Brain pericyte (primary cell): ENCODE measurements at regions not wholly inside any gene's neighbourhood (a gene's known extent, or its start where the extent isn't known, plus 50 kb on each side); places are given as distances from the start of the nearest gene placed in this dataset.
"Not testable (repeated sequence)": the region's sequence is repeated elsewhere in the genome, so short reads cannot be mapped to it uniquely, and the experiment has no call there.

ENCODE experiments used
- DNase-seq: peaks from one replicate; pipeline ENCODE4 v3.0.0-alpha.2; 2012; ENCODE audit warnings: low read depth, low spot score

- DNase-seq, result no peak
Observed at GRCh38 chr1:87985071-87985470, 656.4 kb downstream of the LMO4 start.

DNA sequence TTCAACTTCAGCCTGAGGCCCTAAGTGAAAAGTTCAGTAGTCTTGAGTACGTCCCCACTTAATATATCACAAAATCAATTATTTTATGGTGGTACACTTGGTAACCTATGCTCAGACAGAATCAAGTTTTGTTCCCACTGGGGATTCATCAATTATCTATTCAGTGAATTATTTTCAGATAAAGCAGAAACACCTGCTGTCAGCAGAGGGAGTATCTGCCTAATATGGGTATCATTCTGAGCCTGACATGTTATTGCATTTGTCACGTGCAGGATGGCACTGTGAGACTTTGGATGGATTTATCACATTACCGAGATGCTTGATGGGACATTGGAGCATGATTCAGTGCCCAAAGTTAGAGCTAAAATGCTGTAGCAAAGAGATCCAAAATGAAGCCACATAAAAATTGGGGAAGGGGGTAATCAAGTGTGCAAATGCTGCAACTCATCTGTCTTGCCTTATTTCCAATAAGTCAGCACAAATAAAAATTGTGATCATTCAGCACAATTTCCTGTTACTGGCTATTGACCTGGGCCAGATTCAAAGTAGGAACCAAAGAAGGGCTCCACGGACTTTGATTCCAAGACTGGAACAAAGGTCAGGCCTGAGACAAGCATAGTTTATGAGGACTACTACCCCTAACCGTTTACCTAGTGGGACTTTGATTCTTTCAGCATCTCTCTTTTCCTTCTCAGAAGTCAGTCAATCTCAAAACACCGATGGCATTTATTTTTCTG lies 657.6 kb downstream of the LMO4 start:
- DNase-seq, result no peak

- DNase-seq, result no peak
Observed at GRCh38 chr1:87989346-87989745, 660.7 kb downstream of the LMO4 start.

DNA sequence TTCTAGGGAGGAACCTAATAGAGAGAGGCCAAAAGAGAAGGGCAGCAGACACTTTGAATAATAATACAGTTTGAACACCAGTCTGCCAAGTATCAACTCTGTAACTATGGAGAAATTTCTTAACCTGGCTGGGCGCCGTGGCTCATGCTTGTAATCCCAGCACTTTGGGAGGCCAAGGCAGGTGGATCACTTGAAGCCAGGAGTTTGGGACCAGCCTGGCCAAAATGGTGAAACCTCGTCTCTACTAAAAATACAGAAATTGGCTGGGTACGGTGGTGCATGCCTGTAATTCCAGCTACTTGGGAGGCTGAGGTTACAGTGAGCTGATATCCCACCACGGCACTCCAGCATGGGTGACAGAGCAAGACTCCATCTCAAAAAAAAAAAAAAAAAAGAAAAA lies 663.9 kb downstream of the LMO4 start:
- not testable (repeated sequence) for DNase-seq

DNA sequence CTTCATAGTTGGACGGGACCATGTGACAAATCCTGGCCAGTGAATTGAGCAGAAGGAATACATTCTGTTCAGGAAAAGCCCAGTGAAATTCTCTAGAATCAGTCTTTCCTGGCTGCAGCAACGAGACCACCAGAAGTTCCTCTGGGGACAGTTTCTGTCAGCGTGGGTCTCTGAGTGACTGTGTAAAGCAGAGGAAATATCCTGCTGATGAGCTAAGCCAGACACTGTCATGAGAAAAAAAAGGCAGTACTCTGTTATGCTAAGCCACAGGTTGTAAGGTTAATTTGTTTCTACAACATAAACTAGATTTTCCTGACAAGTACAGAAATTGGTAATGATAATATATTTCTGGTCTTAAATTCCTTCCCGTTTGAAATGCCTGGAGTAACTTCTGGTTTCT lies 664.4 kb downstream of the LMO4 start:
- no peak for DNase-seq

GRCh38 chr1:87999852-88000251 lies 671.2 kb downstream of the LMO4 start:
- no peak for DNase-seq

- DNase-seq, result no peak
Observed at GRCh38 chr1:88001460-88001859, 672.8 kb downstream of the LMO4 start.

- no peak for DNase-seq
Observed at GRCh38 chr1:88003255-88003654, 674.6 kb downstream of the LMO4 start.

- DNase-seq, result no peak
Observed at GRCh38 chr1:88009916-88010315, 674.2 kb upstream of the PKN2 start.

GRCh38 chr1:88013485-88013884 lies 670.6 kb upstream of the PKN2 start:
- DNase-seq, result no peak

DNA sequence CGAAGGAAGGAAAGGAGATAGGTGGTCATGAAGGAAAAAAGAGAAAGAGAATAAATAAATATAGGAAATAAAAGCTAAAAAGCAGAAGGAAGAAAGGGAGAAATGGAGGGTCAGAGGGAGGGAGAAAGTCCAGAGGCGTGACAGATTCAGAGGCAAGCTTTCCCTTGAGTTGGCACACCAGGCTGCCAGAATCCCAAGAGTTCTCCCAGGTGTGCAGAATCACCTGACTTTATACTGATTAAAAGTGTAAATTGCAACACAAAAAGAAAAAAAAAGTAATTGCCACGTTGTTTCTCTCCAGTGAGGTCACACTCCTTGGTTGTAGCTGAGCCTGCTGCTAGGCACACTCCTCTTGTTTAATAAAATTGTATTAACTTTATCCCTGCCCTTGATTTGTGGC lies 669.9 kb upstream of the PKN2 start:
- DNase-seq, result no peak

DNA sequence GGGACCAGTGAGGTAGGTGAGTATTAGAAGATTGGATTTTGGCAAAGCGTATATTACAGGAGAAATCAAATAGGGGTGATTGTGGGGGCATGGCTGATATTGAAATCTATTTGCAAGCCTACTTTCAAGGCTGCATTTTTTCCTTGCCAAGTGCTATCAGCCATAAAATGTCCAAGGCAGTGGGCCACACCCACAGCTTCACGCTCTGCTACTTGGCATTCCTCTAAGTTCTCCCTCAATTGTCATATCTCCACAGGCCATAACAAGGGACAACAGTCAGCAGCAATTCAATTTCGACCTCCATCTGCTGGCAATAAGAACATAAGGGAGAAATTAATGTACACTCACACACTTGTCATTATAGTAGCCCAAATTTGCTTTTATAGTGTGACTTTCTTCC lies 667.1 kb upstream of the PKN2 start:
- DNase-seq, result no peak

DNA sequence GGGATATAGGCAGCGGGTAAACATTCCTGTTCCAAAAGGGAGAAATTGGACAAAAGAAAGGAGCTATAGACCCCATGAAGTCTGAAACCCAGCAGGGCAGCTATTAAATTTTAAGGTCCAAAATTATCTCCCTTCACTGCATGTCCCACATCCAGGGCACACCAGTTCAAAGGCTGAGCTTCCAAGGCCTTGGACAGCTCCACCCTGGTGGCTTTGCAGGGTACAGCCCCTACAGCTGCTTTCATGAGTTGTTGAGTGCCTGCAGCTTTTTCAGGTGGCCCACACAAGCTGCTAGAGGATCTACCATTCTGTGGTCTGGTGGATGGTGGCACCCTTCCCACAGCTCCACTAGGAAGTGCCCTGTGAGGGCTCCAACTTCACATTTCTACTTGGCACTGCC lies 662.5 kb upstream of the PKN2 start:
- no peak for DNase-seq

DNA sequence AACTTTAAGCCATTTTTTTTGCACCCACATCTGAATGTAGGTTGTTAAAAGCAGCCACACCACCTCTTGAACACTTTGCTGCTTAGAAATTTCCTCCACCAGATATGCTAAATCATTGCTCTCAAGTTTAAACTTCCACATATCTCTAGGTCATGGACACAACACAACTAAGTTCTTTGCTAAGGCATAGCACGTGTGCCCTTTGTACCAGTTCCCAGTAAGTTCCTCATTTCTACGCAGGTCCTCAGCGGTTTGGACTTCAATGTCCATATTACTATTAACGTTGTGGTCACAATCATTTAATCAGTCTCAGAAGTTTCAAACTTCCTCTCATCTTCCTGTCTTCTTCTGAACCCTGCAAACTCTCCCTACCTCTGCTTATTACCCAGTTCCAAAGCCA lies 661.6 kb upstream of the PKN2 start:
- no peak for DNase-seq

DNA sequence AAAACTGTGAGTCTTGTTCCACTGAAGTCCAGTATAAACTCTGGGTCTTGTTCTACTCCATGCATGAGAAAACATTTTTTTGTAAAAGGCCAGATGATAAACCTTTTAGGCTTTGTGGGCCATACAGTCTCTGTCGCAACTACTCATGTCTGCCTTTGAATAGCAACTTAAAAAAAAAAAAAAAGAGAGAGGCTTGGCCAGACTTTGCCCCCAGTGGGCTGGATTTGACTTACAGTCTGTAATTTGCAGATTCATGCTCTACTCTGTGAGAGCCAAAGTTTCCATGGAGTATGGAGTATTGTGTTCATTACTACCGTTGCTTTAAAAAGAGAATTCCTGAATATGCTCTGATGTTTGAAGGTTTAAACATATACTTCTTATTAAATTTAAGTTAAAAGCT lies 654.9 kb upstream of the PKN2 start:
- DNase-seq, result no peak

DNA sequence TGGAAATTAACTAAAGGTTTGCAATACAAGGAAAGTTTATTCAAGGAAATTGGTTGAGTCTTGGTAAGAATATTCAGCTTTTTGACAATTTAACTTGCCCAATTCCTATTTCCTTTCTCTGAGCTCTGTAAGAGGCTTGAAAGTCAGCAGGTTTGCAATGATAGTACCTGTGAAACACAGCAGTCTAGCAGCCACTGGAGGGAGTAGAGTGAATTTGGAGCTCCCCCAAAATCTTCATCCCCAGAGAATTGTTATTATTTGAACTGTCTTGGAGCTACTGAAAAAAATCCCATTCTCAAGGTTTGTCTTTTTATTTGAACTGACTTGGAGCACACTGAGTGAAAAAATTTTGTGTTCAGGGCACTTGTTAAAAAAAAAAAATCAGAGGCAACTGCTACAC lies 654.2 kb upstream of the PKN2 start:
- DNase-seq, result no peak

GRCh38 chr1:88035578-88035977 lies 648.5 kb upstream of the PKN2 start:
- no peak for DNase-seq

GRCh38 chr1:88036345-88037014 lies 647.6 kb upstream of the PKN2 start:
- DNase-seq, result no peak

DNA sequence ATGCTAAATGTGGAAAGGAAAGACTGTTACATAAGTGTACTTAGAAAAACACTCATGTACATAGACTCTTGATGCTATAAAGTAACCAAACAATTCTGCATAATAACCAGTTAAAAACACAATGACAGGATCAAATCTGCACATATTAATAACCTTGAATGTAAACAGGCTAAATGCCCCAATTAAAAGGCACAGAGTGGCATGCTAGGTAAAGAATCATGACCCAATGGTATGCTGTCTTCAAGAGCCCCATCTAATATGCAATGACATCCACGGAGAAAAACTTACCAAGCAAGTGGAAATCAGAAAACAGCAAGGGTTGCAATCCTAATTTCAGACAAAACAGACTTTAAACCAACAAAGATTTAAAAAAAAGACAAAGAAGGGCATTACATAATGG lies 644.8 kb upstream of the PKN2 start:
- no peak for DNase-seq

- no peak for DNase-seq
Observed at GRCh38 chr1:88043834-88044233, 640.2 kb upstream of the PKN2 start.

GRCh38 chr1:88052167-88052566 lies 631.9 kb upstream of the PKN2 start:
- no peak for DNase-seq

DNA sequence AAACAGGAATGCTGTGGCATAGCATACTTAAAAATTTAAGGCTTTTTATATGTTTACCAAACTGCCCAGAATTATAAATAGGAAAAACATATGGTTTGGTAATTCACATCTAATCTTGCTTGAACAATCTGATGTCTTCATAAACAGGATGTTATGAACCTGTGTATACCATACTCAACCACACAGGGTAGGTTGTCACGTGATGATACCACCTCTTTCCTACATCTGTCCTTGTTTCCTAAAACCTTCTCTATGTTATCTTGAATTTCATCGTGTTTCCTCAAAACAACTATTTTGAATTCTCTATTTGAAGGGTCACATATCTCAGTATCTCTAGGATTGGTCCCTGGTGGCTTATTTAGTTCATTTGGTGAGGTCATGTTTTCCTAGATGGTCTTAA lies 631.0 kb upstream of the PKN2 start:
- DNase-seq, result no peak

GRCh38 chr1:88056881-88057280 lies 627.2 kb upstream of the PKN2 start:
- DNase-seq, result no peak

GRCh38 chr1:88058205-88058604 lies 625.9 kb upstream of the PKN2 start:
- DNase-seq, result no peak
